Muscle layer of colon (tissue), 2 donors: ENCODE measurements at regions not wholly inside any gene's neighbourhood (a gene's known extent, or its start where the extent isn't known, plus 50 kb on each side); places are given as distances from the start of the nearest gene placed in this dataset.

Source experiments
- H3K27ac ChIP-seq: one replicate; pipeline ENCODE4 v1.7.0; 2013; ENCODE audit warnings: low read depth, mild to moderate bottlenecking, low read length, moderate library complexity
- H3K27me3 ChIP-seq, 2 donors: one replicate each; pipeline ENCODE4 v1.7.0; 2013; ENCODE audit warnings: low read length in 2 of 2, mild to moderate bottlenecking in 2 of 2; ENCODE audit not compliant: insufficient read depth in 2 of 2, control insufficient read depth in 1 of 2
- H3K36me3 ChIP-seq: one replicate; pipeline ENCODE4 v1.7.0; 2013; ENCODE audit warnings: mild to moderate bottlenecking, low read length; ENCODE audit not compliant: insufficient read depth
- H3K4me1 ChIP-seq: one replicate; pipeline ENCODE4 v1.7.0; 2013; ENCODE audit warnings: mild to moderate bottlenecking, low read length; ENCODE audit not compliant: insufficient read depth
- H3K4me3 ChIP-seq, 2 donors: one replicate each; pipeline ENCODE4 v1.7.0; 2013; ENCODE audit warnings: low read length in 2 of 2, low read depth in 1 of 2, mild to moderate bottlenecking in 1 of 2, moderate library complexity in 1 of 2
- H3K9ac ChIP-seq: one replicate; pipeline ENCODE4 v1.7.0; 2013; ENCODE audit warnings: low read length
- H3K9me3 ChIP-seq: one replicate; pipeline ENCODE4 v1.7.0; 2013; ENCODE audit warnings: mild to moderate bottlenecking, low read length
- donor health status: abdominal sarcoma.
- donor health status: Adenocarcinoma of cecum.

DNA sequence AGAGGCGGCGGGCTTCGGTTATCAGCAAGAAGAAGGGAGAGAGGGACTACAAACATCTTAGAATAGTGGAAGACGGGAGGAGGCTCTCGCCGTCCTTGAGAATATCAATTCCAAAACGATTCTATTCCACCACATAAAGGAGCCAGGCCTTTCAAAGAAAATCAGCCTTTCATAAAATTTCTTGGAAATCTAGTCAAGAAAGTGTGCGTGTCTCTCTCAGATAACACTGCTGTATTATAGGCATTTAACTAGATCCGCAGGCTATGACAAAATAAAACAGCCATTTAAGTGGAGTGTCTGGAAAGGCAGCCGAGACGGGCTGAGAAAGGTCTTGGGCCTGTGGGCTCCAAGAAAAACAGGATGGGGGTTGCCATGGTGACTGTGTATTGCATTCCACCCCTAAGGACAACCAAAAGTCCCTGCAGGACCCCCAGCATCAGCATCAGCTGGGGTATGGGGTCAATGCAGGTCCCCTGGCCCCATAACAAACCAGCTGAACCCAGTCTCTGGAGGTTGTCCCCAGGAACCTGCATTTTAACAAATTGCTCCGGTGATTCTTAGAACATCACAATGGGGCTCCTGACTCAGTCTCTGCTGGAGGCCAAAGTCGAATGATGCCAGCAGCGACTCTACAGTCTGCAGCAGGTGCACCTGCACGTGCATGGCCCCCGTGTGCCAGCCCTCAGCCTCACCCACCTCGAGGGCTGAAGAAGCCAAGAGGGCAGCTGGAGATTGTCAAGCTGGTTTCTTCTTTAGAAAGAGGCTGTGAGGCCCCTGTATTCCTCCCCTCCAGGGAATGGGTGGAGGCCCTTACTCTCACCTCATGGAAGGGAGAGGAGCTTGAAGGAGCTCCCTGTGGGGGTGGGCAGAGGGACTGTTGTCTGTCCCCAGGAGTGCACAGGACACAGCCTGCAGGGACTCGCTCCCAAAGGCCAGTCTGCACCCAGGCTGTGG is 287.4 kb downstream of the NPHP4 start:
- no peaks in the 10 kb centered on the region for H3K9me3 ChIP-seq
- no peaks in the 10 kb centered on the region for H3K27me3 ChIP-seq
- H3K36me3 ChIP-seq, result no peaks in the 10 kb centered on the region
- no peak overlapping the region for H3K9ac ChIP-seq
- no peak overlapping the region for H3K27ac ChIP-seq
- no peak overlapping the region for H3K4me3 ChIP-seq
- no peaks in the 10 kb centered on the region for H3K4me1 ChIP-seq

DNA sequence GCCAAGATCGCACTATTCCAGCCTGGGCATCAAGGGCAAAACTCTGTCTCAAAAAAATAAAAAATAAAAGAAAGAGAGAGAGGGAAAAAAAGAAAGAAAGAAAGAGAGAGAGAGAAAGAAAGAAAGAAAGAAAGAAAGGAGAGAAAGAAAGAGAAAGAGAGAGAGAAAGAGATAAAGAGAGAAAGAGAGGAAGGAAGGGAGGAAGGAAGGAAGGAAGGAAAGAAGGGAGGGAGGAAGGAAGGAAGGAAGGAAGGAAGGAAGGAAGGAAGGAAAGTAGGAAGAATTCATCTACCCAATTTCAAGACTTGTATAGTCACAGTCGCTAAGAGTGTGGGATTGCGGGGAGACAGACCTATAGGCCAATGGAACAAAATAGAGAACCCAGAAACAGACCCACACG is 290.6 kb downstream of the NPHP4 start:
- Histone ChIP-seq H3K4me1 (no peaks in the 10 kb centered on the region), H3K9ac (no peak overlapping the region), H3K27ac (no peak overlapping the region), H3K4me3 (no peak overlapping the region), H3K27me3 (no peaks in the 10 kb centered on the region), H3K9me3 (no peaks in the 10 kb centered on the region), H3K36me3 (no peaks in the 10 kb centered on the region)

DNA sequence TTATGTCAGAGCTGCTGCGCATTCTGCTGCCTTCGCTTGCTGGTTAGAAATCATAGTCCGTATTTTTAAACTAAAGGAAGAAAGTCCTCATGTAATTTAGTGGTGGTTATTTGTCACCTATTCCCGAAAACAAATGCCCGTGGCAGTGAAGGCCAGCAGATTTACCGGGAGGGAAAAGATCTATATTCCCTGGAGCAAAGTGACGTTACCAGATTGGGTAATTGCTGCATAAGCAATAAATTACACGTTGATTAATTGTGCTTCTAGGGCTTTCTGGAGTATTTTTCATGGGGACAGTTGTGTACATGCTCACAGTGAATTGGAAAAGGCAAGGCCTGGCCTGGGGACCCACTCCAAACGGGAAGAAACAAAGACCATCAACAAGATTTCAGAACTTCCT is 298.7 kb downstream of the NPHP4 start:
- Histone ChIP-seq H3K4me3 (no peak overlapping the region), H3K4me1 (no peaks in the 10 kb centered on the region), H3K27me3 (no peaks in the 10 kb centered on the region), H3K9ac (no peak overlapping the region), H3K9me3 (no peaks in the 10 kb centered on the region), H3K27ac (no peak overlapping the region), H3K36me3 (no peaks in the 10 kb centered on the region)

DNA sequence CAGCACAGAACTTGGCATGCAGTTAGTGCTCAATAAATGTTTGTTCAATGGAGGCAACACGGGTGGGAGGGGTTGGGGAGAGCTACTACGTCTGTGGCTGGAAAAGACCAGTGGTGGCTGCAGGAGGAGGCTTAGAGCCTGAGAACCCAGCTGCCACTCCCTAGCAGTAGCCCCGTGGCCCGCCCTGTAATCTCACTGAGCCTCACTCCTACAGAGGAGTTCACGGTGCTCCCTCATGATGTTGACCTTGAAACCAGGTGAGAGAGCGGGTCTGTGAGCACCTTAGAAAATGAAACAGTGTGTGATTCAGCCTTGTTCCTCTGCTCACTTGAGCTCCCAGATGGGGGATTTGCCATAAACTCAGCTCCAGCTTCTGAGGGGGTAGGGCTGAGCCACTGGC is 299.6 kb downstream of the NPHP4 start:
- Histone ChIP-seq H3K36me3 (no peaks in the 10 kb centered on the region), H3K9me3 (no peaks in the 10 kb centered on the region), H3K4me1 (no peaks in the 10 kb centered on the region), H3K9ac (no peak overlapping the region), H3K27me3 (no peaks in the 10 kb centered on the region), H3K27ac (no peak overlapping the region), H3K4me3 (no peak overlapping the region)

DNA sequence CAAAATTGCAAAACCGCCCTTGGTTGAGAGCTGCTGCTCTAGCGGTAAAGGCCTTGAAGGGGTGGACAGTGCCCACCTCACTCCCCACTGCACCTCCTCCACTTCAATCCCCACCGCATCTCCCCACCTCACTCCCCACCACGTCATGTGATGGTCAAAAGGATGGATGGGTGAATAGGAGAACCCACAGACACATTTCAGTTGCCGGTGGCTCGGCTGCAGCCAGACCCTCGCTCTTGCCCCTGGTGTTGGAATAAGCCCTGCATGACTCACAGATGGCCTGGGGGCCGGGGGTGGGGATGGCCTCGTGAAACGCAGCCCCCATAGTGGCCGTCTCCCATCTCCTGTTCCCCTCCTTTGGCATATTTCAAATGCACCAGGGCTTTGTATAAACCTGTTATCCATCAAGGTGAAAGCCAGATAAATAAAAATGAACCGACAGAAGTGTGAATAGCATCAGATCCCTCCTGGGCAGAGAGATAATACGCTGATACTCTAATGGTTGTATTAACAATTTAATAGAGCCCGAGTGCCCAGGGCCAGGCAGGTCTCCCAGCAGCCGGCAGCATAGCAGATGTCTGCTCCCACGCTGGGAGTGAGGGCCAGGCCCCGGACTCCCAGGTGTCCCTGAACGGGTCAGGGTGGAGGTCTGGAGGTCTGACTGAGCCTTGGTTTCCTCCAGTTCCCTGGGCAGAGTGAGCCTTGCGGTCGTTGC is 300.3 kb downstream of the NPHP4 start:
- Histone ChIP-seq H3K4me3 (no peak overlapping the region), H3K9ac (no peak overlapping the region), H3K4me1 (no peaks in the 10 kb centered on the region), H3K36me3 (no peaks in the 10 kb centered on the region), H3K27me3 (no peaks in the 10 kb centered on the region), H3K27ac (no peak overlapping the region), H3K9me3 (no peaks in the 10 kb centered on the region)

DNA sequence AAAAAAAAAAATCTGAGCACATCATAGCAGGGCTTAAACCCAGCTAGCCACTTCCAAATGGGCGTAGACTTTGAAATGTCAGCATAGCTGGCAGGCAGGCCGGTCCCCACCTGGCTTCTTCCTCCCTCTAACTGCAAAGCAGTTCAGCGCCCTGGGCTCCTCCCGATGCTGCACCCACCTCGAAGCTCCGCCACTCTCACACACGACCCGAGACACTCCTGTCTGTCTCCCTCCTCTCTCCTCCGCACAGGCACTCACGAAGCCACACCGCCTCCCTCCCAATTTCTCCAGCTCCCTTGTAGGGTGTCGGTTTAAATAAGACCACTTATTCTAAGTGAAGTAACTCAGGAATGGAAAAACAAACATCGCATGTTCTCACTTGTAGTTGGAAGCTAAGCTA is 301.3 kb downstream of the NPHP4 start:
- no peaks in the 10 kb centered on the region for H3K4me1 ChIP-seq
- no peak overlapping the region for H3K9ac ChIP-seq
- H3K9me3 ChIP-seq, result no peaks in the 10 kb centered on the region
- no peak overlapping the region for H3K4me3 ChIP-seq
- no peak overlapping the region for H3K27ac ChIP-seq
- no peaks in the 10 kb centered on the region for H3K27me3 ChIP-seq
- no peaks in the 10 kb centered on the region for H3K36me3 ChIP-seq

DNA sequence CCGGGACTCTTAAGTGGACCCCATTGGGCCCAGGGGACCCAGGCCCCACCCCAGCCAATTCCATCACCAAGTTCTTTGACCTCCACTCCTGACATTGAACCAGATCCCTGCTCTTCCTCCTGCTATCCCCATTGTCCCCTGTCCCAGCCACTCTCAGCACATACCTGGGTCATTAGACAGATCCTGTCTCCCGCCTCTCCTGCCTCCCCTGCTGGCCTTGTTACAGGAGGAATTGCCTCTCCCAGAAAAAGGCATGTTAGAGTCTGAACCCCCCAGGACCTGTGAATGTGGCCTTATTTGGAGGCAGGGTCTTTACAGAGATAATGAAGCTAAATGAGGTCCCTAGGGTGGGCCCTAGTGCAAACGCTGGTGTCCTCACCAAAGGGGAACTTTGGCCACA is 301.9 kb downstream of the NPHP4 start:
- H3K9me3 ChIP-seq, result no peaks in the 10 kb centered on the region
- no peak overlapping the region for H3K9ac ChIP-seq
- no peaks in the 10 kb centered on the region for H3K4me1 ChIP-seq
- no peak overlapping the region for H3K27ac ChIP-seq
- no peaks in the 10 kb centered on the region for H3K36me3 ChIP-seq
- H3K27me3 ChIP-seq, result no peaks in the 10 kb centered on the region
- H3K4me3 ChIP-seq, result no peak overlapping the region

DNA sequence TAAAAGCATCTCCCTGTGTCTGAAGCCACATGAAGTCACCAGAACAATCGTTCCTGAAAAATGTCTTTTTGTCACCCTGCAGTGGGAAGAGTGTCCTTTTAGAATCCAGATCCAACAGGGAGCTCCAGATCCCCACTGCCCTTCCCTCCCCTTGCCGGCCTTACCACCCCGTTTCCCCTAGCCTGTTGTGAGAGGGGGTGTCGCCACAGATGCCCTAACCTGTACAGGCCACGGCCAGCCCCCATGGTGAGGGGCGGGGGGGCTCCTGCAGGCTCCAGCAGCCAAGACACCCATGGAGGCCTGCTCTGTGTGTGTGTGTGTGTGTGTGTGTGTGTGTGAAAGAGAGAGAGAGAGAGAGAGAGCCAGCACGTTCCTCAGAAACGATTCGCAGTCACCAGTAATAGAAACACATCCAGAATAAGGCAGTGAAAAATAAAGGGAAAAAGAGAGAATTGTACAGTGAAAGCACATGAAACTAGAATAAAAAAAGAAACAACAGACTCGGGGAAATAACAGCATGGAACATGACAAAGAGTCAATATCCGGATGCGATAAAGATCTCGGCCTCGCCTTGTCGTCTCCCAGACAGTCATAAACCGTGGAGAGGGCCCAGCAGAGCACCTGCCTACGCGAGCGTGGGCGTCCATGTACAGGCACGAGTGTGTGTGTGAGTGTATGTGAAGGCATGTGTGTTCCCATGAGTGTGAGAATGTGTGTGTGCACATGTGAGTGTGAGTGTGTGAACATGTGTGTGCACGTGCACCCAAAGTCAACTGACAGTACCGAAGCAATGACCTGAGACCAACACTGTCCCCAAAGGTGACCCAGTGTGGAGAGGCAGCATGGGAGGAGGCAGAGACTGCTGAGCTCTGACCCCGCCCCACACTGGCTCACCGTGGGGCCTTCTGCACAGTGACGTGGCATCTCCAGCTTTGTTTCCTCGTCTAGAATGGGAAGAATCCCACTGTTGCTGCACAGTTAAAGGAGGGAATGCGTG is 303.8 kb downstream of the NPHP4 start:
- Histone ChIP-seq H3K27ac (no peak overlapping the region), H3K27me3 (no peaks in the 10 kb centered on the region), H3K9ac (no peak overlapping the region), H3K36me3 (no peaks in the 10 kb centered on the region), H3K4me1 (no peaks in the 10 kb centered on the region), H3K4me3 (no peak overlapping the region), H3K9me3 (no peaks in the 10 kb centered on the region)

DNA sequence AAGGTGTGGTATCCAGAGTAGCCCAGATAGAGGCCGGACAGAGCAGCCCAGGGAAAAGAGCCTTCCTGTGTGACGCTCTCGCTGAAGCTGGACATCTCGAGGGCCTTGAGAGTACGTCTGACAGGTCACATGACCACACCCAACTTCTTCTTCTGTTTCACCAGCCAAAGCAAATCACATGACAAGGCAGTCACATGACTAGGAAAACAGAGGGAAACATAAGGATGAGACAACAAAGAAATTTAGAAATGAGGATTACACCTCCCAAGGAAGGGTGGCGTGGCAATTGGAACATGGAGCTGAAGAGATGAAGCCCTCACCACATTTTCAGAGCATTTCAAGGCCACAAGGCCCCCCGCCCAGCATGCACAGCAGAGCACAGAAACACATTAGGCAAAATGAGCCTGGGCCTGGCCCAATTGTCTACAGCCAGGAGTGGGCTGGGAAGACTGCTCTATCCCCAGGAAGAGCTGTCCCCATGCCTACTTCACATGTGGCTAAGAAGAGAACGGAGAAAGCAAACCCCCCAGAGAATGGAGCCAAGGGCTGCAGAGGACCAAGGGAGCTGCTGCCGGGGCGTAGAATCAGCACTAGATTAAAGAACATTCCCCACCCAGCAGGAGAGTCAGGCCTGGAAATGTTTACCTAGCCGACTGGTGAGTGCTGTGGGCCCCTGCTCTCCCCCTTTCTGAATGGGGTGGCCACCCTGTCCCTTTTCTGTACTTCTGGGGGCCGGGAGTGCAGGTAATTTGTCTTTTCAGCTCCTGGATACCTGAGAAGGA is 305.1 kb downstream of the NPHP4 start:
- H3K27me3 ChIP-seq, result no peaks in the 10 kb centered on the region
- no peak overlapping the region for H3K27ac ChIP-seq
- no peaks in the 10 kb centered on the region for H3K4me1 ChIP-seq
- H3K36me3 ChIP-seq, result no peaks in the 10 kb centered on the region
- H3K4me3 ChIP-seq, result no peak overlapping the region
- no peaks in the 10 kb centered on the region for H3K9me3 ChIP-seq
- no peak overlapping the region for H3K9ac ChIP-seq

DNA sequence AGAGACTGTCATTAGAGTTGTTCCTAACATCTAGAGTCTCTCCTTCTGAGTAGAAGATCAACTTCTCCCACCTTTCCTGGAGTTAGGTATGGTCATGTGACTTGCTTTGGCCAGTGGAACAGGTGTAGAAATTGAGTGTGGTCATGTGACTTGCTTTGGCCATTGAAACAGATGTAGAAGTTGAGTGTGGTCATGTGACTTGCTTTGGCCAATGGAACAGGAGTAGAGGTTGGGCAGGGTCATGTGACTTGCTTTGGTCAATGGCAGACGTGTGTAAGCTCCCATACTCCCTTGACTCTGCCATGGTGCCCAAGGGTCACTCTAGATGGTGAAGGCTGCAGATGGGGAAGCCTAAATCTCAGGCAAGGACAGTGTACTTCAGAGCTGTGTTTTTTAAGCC is 306.0 kb downstream of the NPHP4 start:
- no peak overlapping the region for H3K4me3 ChIP-seq
- no peak overlapping the region for H3K27ac ChIP-seq
- no peaks in the 10 kb centered on the region for H3K4me1 ChIP-seq
- no peaks in the 10 kb centered on the region for H3K27me3 ChIP-seq
- H3K9me3 ChIP-seq, result no peaks in the 10 kb centered on the region
- H3K36me3 ChIP-seq, result no peaks in the 10 kb centered on the region
- no peak overlapping the region for H3K9ac ChIP-seq
